ENCODE measurements at regions not wholly inside any gene's neighbourhood (a gene's known extent, or its start where the extent isn't known, plus 50 kb on each side); places are given as distances from the start of the nearest gene placed in this dataset.

GRCh38 chr4:125042041-125042440 lies 272.7 kb upstream of the FAT4 start:
- no peak overlapping the region for H3K4me3 ChIP-seq (ENCODE audit: low read length in 3 of 3)
- H3K9me3 ChIP-seq (ENCODE audit: control insufficient read depth in 3 of 3, low read length in 3 of 3), result no peaks in the 10 kb centered on the region
- H3K4me1 ChIP-seq (ENCODE audit: control insufficient read depth in 3 of 3, insufficient read depth in 3 of 3, low read length in 3 of 3), result no peaks in the 10 kb centered on the region
- H3K27ac ChIP-seq (ENCODE audit: low read depth, low read length), result no peak overlapping the region
- H3K9ac ChIP-seq (ENCODE audit: low read depth in 1 of 3, low read length in 3 of 3), result no peak overlapping the region
- H3K27me3 ChIP-seq (ENCODE audit: control insufficient read depth in 3 of 3, insufficient read depth in 3 of 3, low read length in 3 of 3), result no peaks in the 10 kb centered on the region
- H3K36me3 ChIP-seq (ENCODE audit: control insufficient read depth in 3 of 3, insufficient read depth in 3 of 3, low read length in 3 of 3), result no peaks in the 10 kb centered on the region

- Histone ChIP-seq H3K4me1 (ENCODE audit: control insufficient read depth in 3 of 3, insufficient read depth in 3 of 3, low read length in 3 of 3) (no peaks in the 10 kb centered on the region), H3K27me3 (ENCODE audit: control insufficient read depth in 3 of 3, insufficient read depth in 3 of 3, low read length in 3 of 3) (no peaks in the 10 kb centered on the region), H3K9me3 (ENCODE audit: control insufficient read depth in 3 of 3, low read length in 3 of 3) (no peaks in the 10 kb centered on the region), H3K9ac (ENCODE audit: low read depth in 1 of 3, low read length in 3 of 3) (no peak overlapping the region), H3K27ac (ENCODE audit: low read depth, low read length) (no peak overlapping the region), H3K36me3 (ENCODE audit: control insufficient read depth in 3 of 3, insufficient read depth in 3 of 3, low read length in 3 of 3) (no peaks in the 10 kb centered on the region), H3K4me3 (ENCODE audit: low read length in 3 of 3) (no peak overlapping the region)
Observed at GRCh38 chr4:125041372-125041930, 273.3 kb upstream of the FAT4 start.

- Histone ChIP-seq H3K9me3 (ENCODE audit: control insufficient read depth in 3 of 3, low read length in 3 of 3) (no peaks in the 10 kb centered on the region), H3K36me3 (ENCODE audit: control insufficient read depth in 3 of 3, insufficient read depth in 3 of 3, low read length in 3 of 3) (no peaks in the 10 kb centered on the region), H3K9ac (ENCODE audit: low read depth in 1 of 3, low read length in 3 of 3) (no peak overlapping the region), H3K4me1 (ENCODE audit: control insufficient read depth in 3 of 3, insufficient read depth in 3 of 3, low read length in 3 of 3) (no peaks in the 10 kb centered on the region), H3K4me3 (ENCODE audit: low read length in 3 of 3) (no peak overlapping the region), H3K27ac (ENCODE audit: low read depth, low read length) (no peak overlapping the region), H3K27me3 (ENCODE audit: control insufficient read depth in 3 of 3, insufficient read depth in 3 of 3, low read length in 3 of 3) (no peaks in the 10 kb centered on the region)
Observed at GRCh38 chr4:125039550-125039949, 275.2 kb upstream of the FAT4 start.

GRCh38 chr4:125022855-125023501 lies 291.8 kb upstream of the FAT4 start:
- Histone ChIP-seq H3K4me3 (ENCODE audit: low read length in 3 of 3) (no peak overlapping the region), H3K9ac (ENCODE audit: low read depth in 1 of 3, low read length in 3 of 3) (no peak overlapping the region), H3K4me1 (ENCODE audit: control insufficient read depth in 3 of 3, insufficient read depth in 3 of 3, low read length in 3 of 3) (no peaks in the 10 kb centered on the region), H3K36me3 (ENCODE audit: control insufficient read depth in 3 of 3, insufficient read depth in 3 of 3, low read length in 3 of 3) (no peaks in the 10 kb centered on the region), H3K9me3 (ENCODE audit: control insufficient read depth in 3 of 3, low read length in 3 of 3) (no peaks in the 10 kb centered on the region), H3K27me3 (ENCODE audit: control insufficient read depth in 3 of 3, insufficient read depth in 3 of 3, low read length in 3 of 3) (no peaks in the 10 kb centered on the region), H3K27ac (ENCODE audit: low read depth, low read length) (no peak overlapping the region)

GRCh38 chr4:125021189-125021588 lies 293.6 kb upstream of the FAT4 start:
- Histone ChIP-seq H3K4me1 (ENCODE audit: control insufficient read depth in 3 of 3, insufficient read depth in 3 of 3, low read length in 3 of 3) (no peaks in the 10 kb centered on the region), H3K4me3 (ENCODE audit: low read length in 3 of 3) (no peak overlapping the region), H3K9ac (ENCODE audit: low read depth in 1 of 3, low read length in 3 of 3) (no peak overlapping the region), H3K27me3 (ENCODE audit: control insufficient read depth in 3 of 3, insufficient read depth in 3 of 3, low read length in 3 of 3) (no peaks in the 10 kb centered on the region), H3K36me3 (ENCODE audit: control insufficient read depth in 3 of 3, insufficient read depth in 3 of 3, low read length in 3 of 3) (no peaks in the 10 kb centered on the region), H3K27ac (ENCODE audit: low read depth, low read length) (no peak overlapping the region), H3K9me3 (ENCODE audit: control insufficient read depth in 3 of 3, low read length in 3 of 3) (no peaks in the 10 kb centered on the region)

- Histone ChIP-seq H3K9ac (ENCODE audit: low read depth in 1 of 3, low read length in 3 of 3) (no peak overlapping the region), H3K4me3 (ENCODE audit: low read length in 3 of 3) (no peak overlapping the region), H3K9me3 (ENCODE audit: control insufficient read depth in 3 of 3, low read length in 3 of 3) (no peaks in the 10 kb centered on the region), H3K36me3 (ENCODE audit: control insufficient read depth in 3 of 3, insufficient read depth in 3 of 3, low read length in 3 of 3) (no peaks in the 10 kb centered on the region), H3K27me3 (ENCODE audit: control insufficient read depth in 3 of 3, insufficient read depth in 3 of 3, low read length in 3 of 3) (no peaks in the 10 kb centered on the region), H3K4me1 (ENCODE audit: control insufficient read depth in 3 of 3, insufficient read depth in 3 of 3, low read length in 3 of 3) (no peaks in the 10 kb centered on the region), H3K27ac (ENCODE audit: low read depth, low read length) (no peak overlapping the region)
Observed at GRCh38 chr4:125020089-125021034, 294.4 kb upstream of the FAT4 start.

GRCh38 chr4:125016892-125017299 lies 297.9 kb upstream of the FAT4 start:
- H3K27me3 ChIP-seq (ENCODE audit: control insufficient read depth in 3 of 3, insufficient read depth in 3 of 3, low read length in 3 of 3), result no peaks in the 10 kb centered on the region
- no peak overlapping the region for H3K27ac ChIP-seq (ENCODE audit: low read depth, low read length)
- H3K36me3 ChIP-seq (ENCODE audit: control insufficient read depth in 3 of 3, insufficient read depth in 3 of 3, low read length in 3 of 3), result no peaks in the 10 kb centered on the region
- no peaks in the 10 kb centered on the region for H3K9me3 ChIP-seq (ENCODE audit: control insufficient read depth in 3 of 3, low read length in 3 of 3)
- no peak overlapping the region for H3K4me3 ChIP-seq (ENCODE audit: low read length in 3 of 3)
- H3K4me1 ChIP-seq (ENCODE audit: control insufficient read depth in 3 of 3, insufficient read depth in 3 of 3, low read length in 3 of 3), result no peaks in the 10 kb centered on the region
- H3K9ac ChIP-seq (ENCODE audit: low read depth in 1 of 3, low read length in 3 of 3), result no peak overlapping the region

- H3K4me1 ChIP-seq (ENCODE audit: control insufficient read depth in 3 of 3, insufficient read depth in 3 of 3, low read length in 3 of 3), result no peaks in the 10 kb centered on the region
- no peak overlapping the region for H3K9ac ChIP-seq (ENCODE audit: low read depth in 1 of 3, low read length in 3 of 3)
- no peaks in the 10 kb centered on the region for H3K27me3 ChIP-seq (ENCODE audit: control insufficient read depth in 3 of 3, insufficient read depth in 3 of 3, low read length in 3 of 3)
- H3K4me3 ChIP-seq (ENCODE audit: low read length in 3 of 3), result no peak overlapping the region
- no peak overlapping the region for H3K27ac ChIP-seq (ENCODE audit: low read depth, low read length)
- H3K36me3 ChIP-seq (ENCODE audit: control insufficient read depth in 3 of 3, insufficient read depth in 3 of 3, low read length in 3 of 3), result no peaks in the 10 kb centered on the region
- H3K9me3 ChIP-seq (ENCODE audit: control insufficient read depth in 3 of 3, low read length in 3 of 3), result no peaks in the 10 kb centered on the region
Observed at GRCh38 chr4:125013891-125014290, 300.9 kb upstream of the FAT4 start.

GRCh38 chr4:125011646-125012045 lies 299.1 kb upstream of the ANKRD50 start:
- H3K27ac ChIP-seq (ENCODE audit: low read depth, low read length), result no peak overlapping the region
- no peak overlapping the region for H3K4me3 ChIP-seq (ENCODE audit: low read length in 3 of 3)
- no peaks in the 10 kb centered on the region for H3K9me3 ChIP-seq (ENCODE audit: control insufficient read depth in 3 of 3, low read length in 3 of 3)
- H3K36me3 ChIP-seq (ENCODE audit: control insufficient read depth in 3 of 3, insufficient read depth in 3 of 3, low read length in 3 of 3), result no peaks in the 10 kb centered on the region
- H3K4me1 ChIP-seq (ENCODE audit: control insufficient read depth in 3 of 3, insufficient read depth in 3 of 3, low read length in 3 of 3), result no peaks in the 10 kb centered on the region
- no peak overlapping the region for H3K9ac ChIP-seq (ENCODE audit: low read depth in 1 of 3, low read length in 3 of 3)
- H3K27me3 ChIP-seq (ENCODE audit: control insufficient read depth in 3 of 3, insufficient read depth in 3 of 3, low read length in 3 of 3), result no peaks in the 10 kb centered on the region

All from skeletal muscle tissue (tissue), 3 donors.